ENCODE measurements at regions not wholly inside any gene's neighbourhood (a gene's known extent, or its start where the extent isn't known, plus 50 kb on each side); places are given as distances from the start of the nearest gene placed in this dataset.

GRCh38 chr16:60553090-60553757 lies 1483.0 kb downstream of the CDH8 start:
- no peak overlapping the region for H3K27ac ChIP-seq
- TF ChIP-seq ZFX (IDR thresholded peaks at IDR 0.05) (no peak), CTCF (conservative IDR thresholded peaks at IDR 0.05) (no peak)

- TF ChIP-seq CTCF (conservative IDR thresholded peaks at IDR 0.05) (no peak), ZFX (IDR thresholded peaks at IDR 0.05) (no peak)
- no peak overlapping the region for H3K27ac ChIP-seq
Measured at GRCh38 chr16:60541535-60541934, 1494.7 kb downstream of the CDH8 start.

GRCh38 chr16:60510941-60511340 lies 1525.3 kb downstream of the CDH8 start:
- no peak for TF ChIP-seq CTCF (conservative IDR thresholded peaks at IDR 0.05)
- TF ChIP-seq ZFX (IDR thresholded peaks at IDR 0.05): no peak

GRCh38 chr16:60510208-60510607 lies 1526.0 kb downstream of the CDH8 start:
- TF ChIP-seq CTCF (conservative IDR thresholded peaks at IDR 0.05) (no peak), ZFX (IDR thresholded peaks at IDR 0.05) (no peak)
- no peak overlapping the region for H3K27ac ChIP-seq

More at GRCh38 chr16:60510941-60511340, 1525.3 kb downstream of the CDH8 start:
- H3K27ac ChIP-seq: no peak overlapping the region

GRCh38 chr16:60491273-60491672 lies 1545.0 kb downstream of the CDH8 start:
- no peak overlapping the region for H3K27ac ChIP-seq
- TF ChIP-seq CTCF (conservative IDR thresholded peaks at IDR 0.05): no peak
- no peak for TF ChIP-seq ZFX (IDR thresholded peaks at IDR 0.05)

GRCh38 chr16:60485872-60486489 lies 1550.3 kb downstream of the CDH8 start:
- no peak overlapping the region for H3K27ac ChIP-seq
- TF ChIP-seq CTCF (conservative IDR thresholded peaks at IDR 0.05): no peak
- TF ChIP-seq ZFX (IDR thresholded peaks at IDR 0.05): no peak

- no peak overlapping the region for H3K27ac ChIP-seq
- TF ChIP-seq CTCF (conservative IDR thresholded peaks at IDR 0.05) (no peak), ZFX (IDR thresholded peaks at IDR 0.05) (no peak)
Measured at GRCh38 chr16:60484901-60485300, 1551.3 kb downstream of the CDH8 start.
